DMS53 (cell line): ENCODE measurements at regions not wholly inside any gene's neighbourhood (a gene's known extent, or its start where the extent isn't known, plus 50 kb on each side); places are given as distances from the start of the nearest gene placed in this dataset.

Experiments used
- DNase-seq: peaks from one replicate; lab custom pipeline; 2025; lab: John Stamatoyannopoulos, UW

- no peak for DNase-seq
These were observed 133.0 kb downstream of the C11orf87 start for GRCh38 chr11:109554951-109555350.

GRCh38 chr11:109564241-109564640 lies 142.3 kb downstream of the C11orf87 start:
- no peak for DNase-seq

GRCh38 chr11:109582470-109582869 lies 160.5 kb downstream of the C11orf87 start:
- no peak for DNase-seq

GRCh38 chr11:109584001-109584972 lies 162.3 kb downstream of the C11orf87 start:
- DNase-seq: no peak

DNA sequence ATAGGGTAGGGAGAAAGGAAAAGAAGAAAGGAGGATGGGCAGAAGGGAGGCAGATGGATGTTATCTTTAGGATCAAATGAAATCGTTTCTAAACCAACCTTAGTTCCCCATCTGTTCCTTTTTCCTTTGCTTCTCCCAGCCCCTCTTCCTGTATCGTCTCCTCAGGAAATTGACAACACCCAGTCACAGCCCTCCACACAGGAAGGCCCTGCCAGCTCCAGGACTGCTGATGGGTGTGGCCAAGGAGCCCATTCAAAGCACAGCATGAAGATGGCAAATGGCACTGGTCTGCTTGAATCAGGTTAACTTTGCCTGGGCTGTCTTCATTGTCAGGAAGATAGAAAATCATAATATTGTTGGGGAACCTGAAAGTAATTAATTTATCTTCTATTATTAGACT lies 164.8 kb downstream of the C11orf87 start:
- DNase-seq: no peak

DNA sequence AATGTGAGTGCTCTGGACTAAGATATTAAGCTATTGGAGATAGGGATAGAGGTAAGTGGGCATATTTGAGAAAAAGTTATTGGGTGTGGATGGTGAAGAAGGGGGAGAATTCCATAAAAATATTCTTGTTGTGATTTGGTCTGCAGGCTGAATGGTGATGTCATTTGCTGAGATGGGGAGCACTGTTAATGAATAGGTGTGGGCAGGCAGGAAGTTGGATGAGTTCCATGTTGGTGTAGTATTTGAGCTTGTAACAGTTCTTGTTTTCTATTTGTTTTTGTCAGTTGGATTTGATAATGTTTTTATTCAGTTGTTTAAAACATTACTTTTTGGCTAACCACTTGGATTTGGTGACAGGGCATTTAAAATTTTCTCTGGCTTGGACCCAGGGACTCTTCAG lies 168.8 kb downstream of the C11orf87 start:
- no peak for DNase-seq

DNA sequence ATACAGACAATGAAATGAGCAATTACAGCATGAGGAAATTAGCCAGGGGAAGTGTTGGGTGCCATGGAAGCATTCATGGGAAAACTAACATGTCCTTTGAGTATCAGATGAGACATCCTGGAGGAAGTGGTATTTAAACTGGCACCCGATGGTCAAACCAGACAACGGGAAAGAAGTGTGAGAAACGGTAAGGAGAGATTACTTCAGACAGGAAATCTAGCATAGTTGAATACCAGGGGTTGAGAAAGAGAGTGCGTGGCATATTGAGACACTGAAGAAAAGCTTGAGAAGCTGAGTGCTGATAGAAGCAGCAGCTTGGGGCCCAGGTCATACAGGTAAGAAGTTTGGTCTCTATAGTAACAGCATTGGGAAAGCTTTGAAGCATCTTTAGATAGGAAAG lies 175.3 kb downstream of the C11orf87 start:
- no peak for DNase-seq

GRCh38 chr11:109604481-109605400 lies 182.8 kb downstream of the C11orf87 start:
- DNase-seq: no peak

- DNase-seq: no peak
These were observed 184.3 kb downstream of the C11orf87 start for GRCh38 chr11:109606256-109606655.

DNA sequence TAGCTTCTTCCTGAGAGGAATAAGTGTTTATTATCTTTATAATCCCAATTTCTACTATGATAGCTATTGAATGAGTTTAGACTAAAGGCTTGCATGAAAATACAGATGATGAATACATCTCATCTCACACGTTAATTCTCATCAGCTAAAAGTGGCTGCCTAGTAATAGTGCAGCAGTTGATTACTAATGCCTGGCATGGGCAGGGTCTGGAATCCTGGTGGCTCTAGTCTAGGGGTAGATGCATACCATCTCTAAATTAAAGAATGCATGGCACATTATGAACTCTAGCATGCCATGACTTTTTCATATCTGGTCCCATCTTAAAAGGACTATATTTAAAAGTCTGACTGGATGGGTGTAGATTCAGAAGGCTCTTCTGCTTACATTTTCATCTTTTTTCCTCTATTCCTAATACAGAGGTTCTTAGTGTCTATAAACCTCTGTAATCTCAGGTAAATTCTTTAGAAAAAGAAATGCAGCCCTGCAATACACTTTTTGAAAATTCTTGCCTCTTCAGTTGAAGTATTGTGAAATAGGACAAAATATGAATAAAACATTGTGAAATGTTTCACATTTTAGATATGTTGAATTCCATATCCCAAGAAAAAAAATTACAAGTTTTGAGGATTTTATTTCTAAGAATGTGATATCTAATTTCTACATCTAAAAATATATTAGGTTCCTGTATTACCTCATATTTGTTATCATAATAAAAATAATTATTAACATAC lies 187.6 kb downstream of the C11orf87 start:
- DNase-seq: no peak

DNA sequence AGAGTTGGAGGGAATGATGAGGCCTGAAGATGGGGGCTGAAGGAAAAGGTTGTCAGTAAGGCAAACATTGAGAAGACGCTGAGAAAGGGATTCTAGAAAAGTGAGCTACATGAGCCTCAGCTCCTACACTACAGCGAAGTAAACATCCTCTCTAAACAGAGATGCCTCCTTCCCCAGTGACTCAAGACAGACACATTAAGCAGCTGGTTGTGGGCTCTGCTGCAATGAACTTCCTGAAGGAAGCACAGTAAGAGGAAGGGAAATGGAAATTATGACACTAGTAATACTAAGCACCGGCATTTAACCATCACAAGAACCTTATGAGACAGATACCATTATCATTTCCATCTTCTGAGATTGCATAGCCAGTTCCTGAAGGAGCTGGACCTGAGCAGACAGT lies 190.5 kb downstream of the C11orf87 start:
- no peak for DNase-seq

- no peak for DNase-seq
These were observed 197.5 kb downstream of the C11orf87 start for GRCh38 chr11:109619498-109619897.

- no peak for DNase-seq
These were observed 207.7 kb downstream of the C11orf87 start for GRCh38 chr11:109629734-109630133.

DNA sequence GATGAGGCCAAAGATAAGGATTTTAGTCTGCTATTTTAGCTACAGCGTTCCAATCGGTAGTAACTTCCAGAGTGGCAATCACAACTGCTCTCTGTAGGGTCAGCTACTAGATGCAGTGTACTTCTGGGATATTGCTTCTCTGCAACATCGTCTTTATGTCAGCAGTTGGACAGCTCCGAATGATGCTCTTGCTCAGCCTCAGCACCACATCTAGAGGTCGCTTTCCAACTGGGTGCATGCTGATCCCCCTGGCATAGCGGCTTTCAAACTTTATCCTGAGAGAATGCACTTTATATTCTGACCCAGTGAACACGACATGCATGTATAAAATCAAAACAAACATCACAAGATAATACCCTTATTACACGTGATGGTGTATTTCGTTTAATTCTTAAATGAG lies 219.6 kb downstream of the C11orf87 start:
- DNase-seq: no peak

GRCh38 chr11:109644152-109644551 lies 222.2 kb downstream of the C11orf87 start:
- DNase-seq: peak; percentile 19

GRCh38 chr11:109648804-109649203 lies 226.8 kb downstream of the C11orf87 start:
- peak; percentile 17 for DNase-seq

DNA sequence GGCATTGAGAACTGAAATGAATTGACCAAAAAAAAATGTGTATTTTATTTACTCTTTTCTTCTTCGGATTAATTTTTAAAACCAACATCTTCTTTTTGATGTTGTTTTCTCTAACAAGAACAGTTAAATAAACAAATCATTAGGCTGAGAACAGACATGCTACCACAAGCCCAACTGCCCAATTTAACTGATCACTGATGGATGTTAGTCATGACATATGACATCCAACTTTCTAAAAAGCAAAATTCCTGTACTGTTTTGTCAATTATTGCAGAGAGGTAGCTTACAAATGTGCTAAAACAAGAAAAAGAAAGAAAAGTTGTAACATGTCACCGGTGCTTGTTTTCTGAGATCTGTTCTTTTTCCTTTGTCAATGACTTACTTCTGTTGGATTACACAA lies 232.1 kb downstream of the C11orf87 start:
- no peak for DNase-seq

- DNase-seq: no peak
These were observed 236.2 kb downstream of the C11orf87 start for GRCh38 chr11:109658190-109658589.

DNA sequence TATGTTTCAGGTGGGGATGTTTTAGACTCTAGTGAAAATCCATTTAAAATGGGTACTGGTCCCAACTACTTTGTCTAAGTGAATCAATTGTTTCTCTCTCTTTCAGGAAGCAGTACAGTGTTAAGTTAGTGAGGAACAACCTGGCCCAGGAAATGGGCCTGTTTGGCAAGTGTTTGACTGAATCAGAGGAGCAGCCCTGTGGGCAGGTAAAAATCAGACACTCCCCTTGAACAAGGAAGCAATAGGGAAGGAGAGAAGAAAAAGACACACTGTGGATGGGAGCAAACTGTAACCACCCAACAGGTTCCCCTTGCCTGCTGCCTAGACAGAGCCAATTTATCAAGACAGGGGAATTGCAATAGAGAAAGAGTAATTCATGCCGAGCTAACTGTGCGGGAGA lies 245.7 kb downstream of the C11orf87 start:
- DNase-seq: no peak

- no peak for DNase-seq
These were observed 247.1 kb downstream of the C11orf87 start for GRCh38 chr11:109668973-109669634.

DNA sequence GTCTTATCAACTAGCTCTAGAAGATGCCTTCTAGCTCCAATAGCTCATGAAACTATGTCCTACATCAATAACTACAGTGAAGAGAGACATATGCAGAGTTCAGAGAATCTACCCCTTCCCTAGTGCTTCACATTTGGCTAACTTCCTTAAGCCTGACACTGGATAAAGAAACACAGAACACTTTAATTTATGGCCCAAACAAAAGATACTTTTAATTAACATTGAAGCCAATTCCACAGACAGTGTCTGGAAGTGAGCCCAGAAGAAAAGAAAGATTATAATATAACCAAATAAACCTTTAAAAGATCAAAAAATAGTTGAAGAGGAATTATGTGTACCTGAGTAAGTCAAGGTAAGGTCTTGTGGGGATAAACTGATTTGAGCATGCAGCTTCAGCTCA lies 255.2 kb downstream of the C11orf87 start:
- no peak for DNase-seq

- no peak for DNase-seq
These were observed 255.9 kb downstream of the C11orf87 start for GRCh38 chr11:109677876-109678275.
